ENCODE measurements at regions not wholly inside any gene's neighbourhood (a gene's known extent, or its start where the extent isn't known, plus 50 kb on each side); places are given as distances from the start of the nearest gene placed in this dataset.

GRCh38 chr1:57797084-57797483, 373.2 kb upstream of the DAB1 start:
- no peak for TF ChIP-seq CTCF (conservative IDR thresholded peaks at IDR 0.05; ENCODE audit: low read depth, low read length)
- no peak for TF ChIP-seq EZH2 (IDR thresholded peaks at IDR 0.05; ENCODE audit: low read length, unreplicated experiment)
- no peak for TF ChIP-seq EZH2phosphoT487 (IDR thresholded peaks at IDR 0.05; ENCODE audit: borderline replicate concordance, low read length)

Measured in PC-3 (cell line).